Esophagus squamous epithelium (tissue), 5 donors: ENCODE measurements at regions not wholly inside any gene's neighbourhood (a gene's known extent, or its start where the extent isn't known, plus 50 kb on each side); places are given as distances from the start of the nearest gene placed in this dataset.

Experiments
- DNase-seq: peaks from one replicate; lab custom pipeline; 2025; lab: John Stamatoyannopoulos, UW
- H3K27ac ChIP-seq, 4 donors: fragments of 200-600 bp; sonication (generic); one replicate each; pipeline ENCODE4 v1.5.1; 2016 to 2019; ENCODE audit warnings: mild to moderate bottlenecking in 1 of 4
- H3K27me3 ChIP-seq, 4 donors: fragments of 200-600 bp; sonication (generic); 1 replicate in 3 of 4; 2 replicates in 1 of 4; pipeline versions ENCODE4 v1.5.1 to v1.6.0; 2017 to 2021; ENCODE audit warnings: antibody characterized with exemption in 1 of 4
- H3K36me3 ChIP-seq, 3 donors: fragments of 200-600 bp; sonication (generic); one replicate each; pipeline ENCODE4 v1.5.1; 2016 to 2019
- H3K4me1 ChIP-seq, 3 donors: fragments of 200-600 bp; sonication (generic); one replicate each; pipeline ENCODE4 v1.5.1; 2017 to 2019
- H3K4me3 ChIP-seq, 4 donors: fragments of 200-600 bp; sonication (generic); 1 replicate in 3 of 4; 2 replicates in 1 of 4; pipeline ENCODE4 v1.5.1; 2016 to 2019; ENCODE audit warnings: mild to moderate bottlenecking in 2 of 4, moderate library complexity in 1 of 4
- H3K9me3 ChIP-seq, 3 donors: fragments of 200-600 bp; sonication (generic); one replicate each; pipeline ENCODE4 v1.5.1; 2016 to 2019
- POLR2A ChIP-seq, 4 donors: fragments of 450-650 bp; IDR thresholded peaks; one replicate each; pipeline ENCODE4 v1.6.1; 2017; ENCODE audit warnings: antibody characterized with exemption in 4 of 4, mild to moderate bottlenecking in 4 of 4, moderate library complexity in 3 of 4
- WGBS, 2 donors: methylation state at CpG; one replicate each; pipeline ENCODE4 v1.1.5; 2018; 5-methylcytosine and 5-hydroxymethylcytosine counted together
- intact Hi-C: fragments of 100-400 bp; cut with DNase I; formaldehyde crosslinking; loops from one replicate; pipeline ENCODE4 v1.15.0; 2022
- TF ChIP-seq, protein P1 (sequence below), 6 experiments: fragments of 450-650 bp in 4 of 6; fragments of 200-600 bp in 2 of 6; sonication (generic) in 2 of 6; IDR thresholded peaks; one replicate each; pipeline ENCODE4 v1.5.1; 2016 to 2019; ENCODE audit warnings: antibody characterized with exemption in 6 of 6, mild to moderate bottlenecking in 4 of 6, moderate library complexity in 4 of 6
- donor health status: DM: yes; HTN: yes; CAD: no.

DNA sequence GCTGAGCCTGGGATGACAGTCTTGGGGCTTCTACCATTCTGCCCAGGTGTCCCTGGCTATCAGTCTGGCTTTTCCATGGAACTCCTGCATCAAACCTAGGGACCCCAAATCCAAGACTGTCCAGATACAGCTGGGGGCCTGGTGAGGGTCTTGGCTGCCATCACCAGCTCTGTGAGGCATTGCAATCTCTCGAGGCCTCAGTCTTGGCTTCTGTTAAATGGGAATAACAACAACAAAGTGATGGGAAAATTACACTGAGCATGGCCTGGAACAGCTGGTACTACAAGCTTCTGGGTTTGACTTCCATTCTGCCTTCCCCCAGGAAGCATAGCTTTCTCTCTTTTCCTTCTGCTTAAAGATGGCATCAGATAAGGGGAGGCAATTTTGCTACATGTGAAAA is 50.0 kb upstream of the LCTL start:
- DNase-seq = no peak
- H3K36me3 ChIP-seq = no peaks in the 10 kb centered on the region
- no peak overlapping the region for H3K27ac ChIP-seq
- H3K4me1 ChIP-seq = peaks cover 0 to 60% (median 31%) of the 10 kb centered on the region in 3 donors
- intact Hi-C loops = loop anchor here (5.0 kb wide), 1 partner anchor 156 kb away; no protein-coding TSS in a partner anchor
- H3K9me3 ChIP-seq = no peaks in the 10 kb centered on the region
- 77 to 100% methylated on average over 1 of the region's 1 CpG for WGBS, 2 donors
- no peak for TF ChIP-seq POLR2A (IDR thresholded peaks at IDR 0.05)
- TF ChIP-seq, protein P1, sequence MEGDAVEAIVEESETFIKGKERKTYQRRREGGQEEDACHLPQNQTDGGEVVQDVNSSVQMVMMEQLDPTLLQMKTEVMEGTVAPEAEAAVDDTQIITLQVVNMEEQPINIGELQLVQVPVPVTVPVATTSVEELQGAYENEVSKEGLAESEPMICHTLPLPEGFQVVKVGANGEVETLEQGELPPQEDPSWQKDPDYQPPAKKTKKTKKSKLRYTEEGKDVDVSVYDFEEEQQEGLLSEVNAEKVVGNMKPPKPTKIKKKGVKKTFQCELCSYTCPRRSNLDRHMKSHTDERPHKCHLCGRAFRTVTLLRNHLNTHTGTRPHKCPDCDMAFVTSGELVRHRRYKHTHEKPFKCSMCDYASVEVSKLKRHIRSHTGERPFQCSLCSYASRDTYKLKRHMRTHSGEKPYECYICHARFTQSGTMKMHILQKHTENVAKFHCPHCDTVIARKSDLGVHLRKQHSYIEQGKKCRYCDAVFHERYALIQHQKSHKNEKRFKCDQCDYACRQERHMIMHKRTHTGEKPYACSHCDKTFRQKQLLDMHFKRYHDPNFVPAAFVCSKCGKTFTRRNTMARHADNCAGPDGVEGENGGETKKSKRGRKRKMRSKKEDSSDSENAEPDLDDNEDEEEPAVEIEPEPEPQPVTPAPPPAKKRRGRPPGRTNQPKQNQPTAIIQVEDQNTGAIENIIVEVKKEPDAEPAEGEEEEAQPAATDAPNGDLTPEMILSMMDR (IDR thresholded peaks at IDR 0.05) = no peak
- H3K27me3 ChIP-seq = peaks cover 0 to 16% (median 0%) of the 10 kb centered on the region in 4 donors
- no peak overlapping the region for H3K4me3 ChIP-seq

DNA sequence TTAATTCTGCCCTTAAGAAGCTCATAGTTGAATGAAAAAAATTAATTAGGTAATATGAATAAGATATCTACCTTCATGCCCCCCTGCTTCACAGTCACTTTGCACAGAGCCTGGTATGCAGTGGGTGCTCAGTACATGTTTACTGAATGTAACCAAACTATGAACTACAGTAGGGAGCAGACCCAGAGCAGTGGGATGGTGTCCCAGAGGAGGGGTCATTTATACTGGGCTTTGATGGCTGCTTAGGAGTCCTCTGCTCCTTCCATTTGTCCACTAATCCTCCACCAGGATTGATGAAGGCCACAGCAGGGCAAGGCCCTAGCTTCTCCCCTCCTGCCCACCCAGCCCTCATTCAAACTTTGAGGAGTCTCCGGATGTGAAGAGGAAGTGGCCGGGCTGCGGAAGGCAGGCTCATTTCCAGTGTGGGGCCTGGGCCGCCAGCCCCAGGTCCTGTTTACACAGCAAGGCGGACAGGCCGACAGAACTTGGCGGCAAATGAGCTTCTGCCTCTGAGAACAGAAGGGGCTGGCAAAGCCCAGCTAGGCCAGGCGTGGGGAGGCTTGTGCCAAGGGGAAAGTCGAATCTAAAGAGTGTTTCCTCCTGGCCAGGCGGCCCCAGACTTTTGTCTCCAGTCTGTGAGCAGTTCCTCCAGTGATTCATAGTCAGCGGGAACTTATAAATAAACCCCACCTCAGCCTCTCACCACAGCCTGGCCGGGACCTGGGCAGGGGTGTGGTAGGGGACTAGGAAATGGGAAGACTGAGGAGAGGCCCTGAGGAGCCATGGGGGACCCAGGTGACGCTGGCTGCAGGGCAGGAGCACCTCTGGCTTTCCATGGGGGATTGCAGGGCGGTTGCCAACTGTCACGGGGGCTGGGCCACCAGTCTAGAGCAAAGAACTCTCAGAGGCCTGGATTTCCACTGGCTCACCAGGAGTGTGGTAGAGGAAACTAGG is 51.6 kb upstream of the LCTL start:
- Histone ChIP-seq H3K27me3 (peaks cover 0 to 32% (median 0%) of the 10 kb centered on the region in 4 donors), H3K9me3 (no peaks in the 10 kb centered on the region), H3K4me1 (peaks cover 10 to 72% (median 39%) of the 10 kb centered on the region in 3 donors), H3K36me3 (no peaks in the 10 kb centered on the region), H3K4me3 (no peak overlapping the region), H3K27ac (peak overlapping the region; percentile 11 to 91 (median 66))
- DNase-seq = no peak
- intact Hi-C loops = loop anchor here (5.0 kb wide), 1 partner anchor 155 kb away; no protein-coding TSS in a partner anchor
- TF ChIP-seq, protein P1 (IDR thresholded peaks at IDR 0.05) = no peak
- no peak for TF ChIP-seq POLR2A (IDR thresholded peaks at IDR 0.05)
- WGBS, 2 donors = 52 to 79% methylated on average over 3 to 4 of the region's 15 CpGs

DNA sequence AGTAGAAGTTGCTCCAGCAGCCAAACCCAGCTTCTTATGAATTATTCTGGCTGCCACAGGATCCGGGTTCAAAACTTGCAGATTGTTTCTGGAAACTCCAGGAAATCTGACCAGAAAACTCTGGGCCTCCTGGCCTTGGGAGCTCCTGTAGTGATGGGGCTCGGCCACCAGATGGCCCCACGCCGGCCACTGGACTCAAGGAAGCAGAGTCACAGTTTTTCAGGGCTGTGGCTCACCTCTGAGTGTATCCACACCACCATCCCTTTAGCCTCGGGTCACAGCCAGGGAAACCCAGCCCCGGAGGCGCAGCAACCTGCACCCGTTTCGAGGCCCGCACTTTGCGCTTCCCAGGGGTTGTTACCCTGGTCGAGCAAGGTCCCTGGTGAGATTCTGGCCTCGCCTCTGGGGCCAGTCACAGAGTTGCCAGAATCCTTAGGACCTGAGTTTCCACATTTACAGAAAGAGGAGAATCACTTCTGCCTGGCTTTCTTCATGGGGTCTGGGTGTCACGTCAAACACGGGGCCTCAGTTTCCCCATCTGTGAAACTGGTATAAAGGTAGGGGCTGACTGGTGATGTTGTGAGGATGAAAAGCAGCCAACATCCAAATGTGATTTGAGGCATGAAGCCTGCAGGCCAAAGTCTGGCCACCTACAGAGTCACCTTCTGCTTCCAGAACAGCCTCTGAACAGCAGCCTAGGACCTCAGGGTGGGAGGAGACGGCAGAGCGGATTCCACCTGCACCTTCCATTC is 53.5 kb upstream of the LCTL start:
- Histone ChIP-seq H3K4me1 (peaks cover 10 to 68% (median 38%) of the 10 kb centered on the region in 3 donors), H3K27me3 (peaks cover 0 to 32% (median 0%) of the 10 kb centered on the region in 4 donors), H3K9me3 (no peaks in the 10 kb centered on the region), H3K27ac (peak overlapping the region in 2 of 4 donors; percentile 63 to 74), H3K36me3 (no peaks in the 10 kb centered on the region), H3K4me3 (no peak overlapping the region)
- TF ChIP-seq, protein P1 (IDR thresholded peaks at IDR 0.05) = peak; percentile 62 to 88 (median 84)
- TF ChIP-seq POLR2A (IDR thresholded peaks at IDR 0.05) = no peak
- no peak for DNase-seq
- 0 to 100% methylated on average over 1 to 2 of the region's 17 CpGs for WGBS, 2 donors
- intact Hi-C loops = loop anchor here (5.0 kb wide), 1 partner anchor 153 kb away; no protein-coding TSS in a partner anchor

DNA sequence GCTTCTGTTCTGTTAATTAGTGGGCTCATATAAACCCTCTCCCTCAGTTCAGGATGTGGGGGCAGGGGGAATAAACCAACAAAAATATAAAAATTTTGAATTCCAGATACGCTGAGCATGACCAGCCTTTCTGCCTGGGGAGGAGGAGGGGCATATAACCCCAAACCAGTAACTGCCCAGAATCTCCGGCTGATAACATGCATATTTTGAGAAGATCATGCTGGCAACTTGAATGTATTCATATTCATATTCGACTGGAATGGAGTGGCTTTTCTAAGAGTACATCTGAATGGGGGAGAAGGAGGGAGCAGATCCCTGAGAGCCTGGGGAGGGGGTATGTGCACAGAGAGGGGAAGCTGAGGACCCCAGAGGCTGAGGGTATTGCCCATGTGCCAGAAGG is 54.5 kb upstream of the LCTL start:
- peaks cover 10 to 59% (median 38%) of the 10 kb centered on the region in 3 donors for H3K4me1 ChIP-seq
- H3K9me3 ChIP-seq = no peaks in the 10 kb centered on the region
- no peak for DNase-seq
- H3K4me3 ChIP-seq = no peak overlapping the region
- H3K27ac ChIP-seq = no peak overlapping the region
- WGBS, 2 donors = 64 to 77% methylated on average over 3 of the region's 3 CpGs
- intact Hi-C loops = no loop called here
- TF ChIP-seq, protein P1 (IDR thresholded peaks at IDR 0.05) = no peak
- TF ChIP-seq POLR2A (IDR thresholded peaks at IDR 0.05) = no peak
- peaks cover 0 to 26% (median 0%) of the 10 kb centered on the region in 4 donors for H3K27me3 ChIP-seq
- no peaks in the 10 kb centered on the region for H3K36me3 ChIP-seq
